HFFc6 (cell line): ENCODE measurements at regions not wholly inside any gene's neighbourhood (a gene's known extent, or its start where the extent isn't known, plus 50 kb on each side); places are given as distances from the start of the nearest gene placed in this dataset.

ENCODE experiments used
- DNase-seq: peaks from one replicate; pipeline ENCODE4 v3.0.0-alpha.2; 2018
- H3K27ac Mint-ChIP-seq: 2 replicates; pipeline ENCODE4 v1.8.0; 2020; ENCODE audit warnings: mild to moderate bottlenecking, mixed read lengths
- H3K27me3 Mint-ChIP-seq: 2 replicates; pipeline ENCODE4 v1.8.0; 2021; ENCODE audit warnings: mild to moderate bottlenecking, moderate library complexity, mixed read lengths; ENCODE audit not compliant: insufficient read depth
- H3K36me3 Mint-ChIP-seq: 2 replicates; pipeline ENCODE4 v1.8.0; 2021; ENCODE audit warnings: low read depth, mixed read lengths
- H3K4me1 Mint-ChIP-seq: 2 replicates; pipeline ENCODE4 v1.8.0; 2020; ENCODE audit warnings: low read depth, mixed read lengths
- H3K4me3 Mint-ChIP-seq: 2 replicates; pipeline ENCODE4 v1.8.0; 2020; ENCODE audit warnings: mild to moderate bottlenecking, moderate library complexity, mixed read lengths
- H3K9me3 Mint-ChIP-seq: 2 replicates; pipeline ENCODE4 v1.8.0; 2020; ENCODE audit warnings: mild to moderate bottlenecking, mixed read lengths
- CTCF ChIP-seq: fragments of 200-600 bp; sonication (generic); IDR thresholded peaks from 2 replicates; pipeline ENCODE4 v1.5.0; 2021; ENCODE audit warnings: antibody characterized with exemption, mild to moderate bottlenecking

GRCh38 chr9:27625751-27626150 lies 52.5 kb upstream of the C9orf72 start:
- no peak overlapping the region for H3K27ac Mint-ChIP-seq

GRCh38 chr9:27626244-27627187 lies 53.2 kb upstream of the C9orf72 start:
- no peak for TF ChIP-seq CTCF
- H3K27ac Mint-ChIP-seq = no peak overlapping the region
- H3K9me3 Mint-ChIP-seq = peaks cover 8% of the 10 kb centered on the region; the same call in 1 of the 2 replicates
- H3K27me3 Mint-ChIP-seq = peaks cover 3% of the 10 kb centered on the region; the same call in 1 of the 2 replicates
- DNase-seq = no peak
- no peaks in the 10 kb centered on the region for H3K4me1 Mint-ChIP-seq
- no peak overlapping the region for H3K4me3 Mint-ChIP-seq
- H3K36me3 Mint-ChIP-seq = no peaks in the 10 kb centered on the region

More at GRCh38 chr9:27625751-27626150, 52.5 kb upstream of the C9orf72 start:
- TF ChIP-seq CTCF = no peak
- DNase-seq = no peak
- Mint-ChIP-seq H3K9me3 (peaks cover 1% of the 10 kb centered on the region; the same call in 1 of the 2 replicates), H3K4me3 (no peak overlapping the region), H3K4me1 (no peaks in the 10 kb centered on the region), H3K36me3 (no peaks in the 10 kb centered on the region), H3K27me3 (peaks cover 3% of the 10 kb centered on the region; the same call in 1 of the 2 replicates)

GRCh38 chr9:27627188-27627564 lies 53.9 kb upstream of the C9orf72 start:
- no peak overlapping the region for H3K4me3 Mint-ChIP-seq
- no peak overlapping the region for H3K27ac Mint-ChIP-seq
- no peak for DNase-seq
- no peaks in the 10 kb centered on the region for H3K36me3 Mint-ChIP-seq
- no peaks in the 10 kb centered on the region for H3K4me1 Mint-ChIP-seq
- H3K9me3 Mint-ChIP-seq = peaks cover 8% of the 10 kb centered on the region; the same call in 1 of the 2 replicates
- no peak for TF ChIP-seq CTCF
- peaks cover 3% of the 10 kb centered on the region; the same call in 1 of the 2 replicates for H3K27me3 Mint-ChIP-seq

GRCh38 chr9:27628311-27628710 lies 55.0 kb upstream of the C9orf72 start:
- DNase-seq = no peak

GRCh38 chr9:27629425-27629824 lies 56.1 kb upstream of the C9orf72 start:
- Mint-ChIP-seq H3K36me3 (no peaks in the 10 kb centered on the region), H3K4me1 (no peaks in the 10 kb centered on the region), H3K27me3 (peaks cover 3% of the 10 kb centered on the region; the same call in 1 of the 2 replicates), H3K27ac (no peak overlapping the region), H3K4me3 (no peak overlapping the region), H3K9me3 (peaks cover 8% of the 10 kb centered on the region; the same call in 1 of the 2 replicates)
- TF ChIP-seq CTCF = no peak
- DNase-seq = no peak

More at GRCh38 chr9:27628311-27628710, 55.0 kb upstream of the C9orf72 start:
- H3K27ac Mint-ChIP-seq = no peak overlapping the region
- TF ChIP-seq CTCF = no peak
- H3K27me3 Mint-ChIP-seq = peaks cover 3% of the 10 kb centered on the region; the same call in 1 of the 2 replicates
- H3K9me3 Mint-ChIP-seq = peaks cover 8% of the 10 kb centered on the region; the same call in 1 of the 2 replicates
- no peak overlapping the region for H3K4me3 Mint-ChIP-seq
- H3K36me3 Mint-ChIP-seq = no peaks in the 10 kb centered on the region
- no peaks in the 10 kb centered on the region for H3K4me1 Mint-ChIP-seq
